ENCODE measurements at regions not wholly inside any gene's neighbourhood (a gene's known extent, or its start where the extent isn't known, plus 50 kb on each side); places are given as distances from the start of the nearest gene placed in this dataset.

DNA sequence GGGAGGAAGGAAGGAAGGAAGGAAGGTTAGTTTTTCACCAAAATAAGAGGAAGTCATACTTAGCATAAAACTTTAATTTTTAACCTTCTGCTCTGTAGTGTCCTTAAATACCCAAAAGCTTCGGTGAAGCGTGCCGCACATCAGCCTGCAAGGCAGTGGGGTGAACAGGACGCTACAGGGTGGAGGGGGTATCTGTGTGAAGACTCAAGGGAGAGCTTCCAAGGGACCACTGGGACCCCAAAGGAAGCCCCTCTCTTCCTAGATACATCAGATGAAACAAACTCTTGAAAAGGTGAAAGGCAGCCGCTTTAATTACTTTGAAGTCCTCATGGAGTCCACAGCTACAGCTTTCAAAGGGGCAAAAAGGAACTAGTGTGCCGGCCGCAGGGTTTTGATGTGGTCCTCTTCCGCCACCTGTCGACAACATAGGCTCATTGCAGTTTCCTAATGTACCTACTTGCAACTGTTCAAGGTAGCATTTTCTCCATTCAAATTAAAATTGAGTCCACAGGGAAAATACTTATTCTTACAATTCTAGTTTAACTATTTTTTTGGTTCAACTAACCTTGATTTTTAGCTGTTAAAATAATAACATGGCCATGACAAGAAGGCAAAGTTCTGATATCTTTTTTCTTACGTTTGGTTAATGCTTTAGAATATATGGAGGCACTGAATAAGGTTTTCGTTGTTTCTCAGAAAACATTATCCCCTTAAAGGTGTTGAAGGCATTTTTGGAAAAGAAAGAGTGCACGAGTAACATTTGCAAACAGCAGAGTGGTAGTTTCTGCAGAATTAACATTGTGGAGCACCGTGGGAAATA, 135.0 kb upstream of the RIPOR2 start:
- peak; percentile 92 for DNase-seq

DNA sequence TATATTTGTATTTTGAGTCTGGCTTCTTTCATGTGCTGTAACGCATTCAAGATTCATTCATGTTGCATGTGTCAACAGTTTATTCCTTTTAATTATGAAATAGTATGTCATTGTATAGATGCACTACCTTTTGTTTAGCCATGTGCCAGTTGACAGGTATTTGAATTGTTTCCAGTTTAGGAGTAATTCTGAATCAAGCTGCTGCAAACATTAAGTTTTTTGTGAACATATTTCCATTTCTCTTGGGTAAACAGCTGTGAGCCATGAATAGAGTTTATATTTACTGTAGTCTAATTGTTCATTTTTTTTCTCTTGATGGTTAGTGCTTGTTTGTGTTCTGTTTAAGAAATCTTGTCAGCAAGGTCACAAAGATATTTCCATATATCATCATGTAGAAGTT, 142.4 kb upstream of the RIPOR2 start:
- no peak for DNase-seq

DNA sequence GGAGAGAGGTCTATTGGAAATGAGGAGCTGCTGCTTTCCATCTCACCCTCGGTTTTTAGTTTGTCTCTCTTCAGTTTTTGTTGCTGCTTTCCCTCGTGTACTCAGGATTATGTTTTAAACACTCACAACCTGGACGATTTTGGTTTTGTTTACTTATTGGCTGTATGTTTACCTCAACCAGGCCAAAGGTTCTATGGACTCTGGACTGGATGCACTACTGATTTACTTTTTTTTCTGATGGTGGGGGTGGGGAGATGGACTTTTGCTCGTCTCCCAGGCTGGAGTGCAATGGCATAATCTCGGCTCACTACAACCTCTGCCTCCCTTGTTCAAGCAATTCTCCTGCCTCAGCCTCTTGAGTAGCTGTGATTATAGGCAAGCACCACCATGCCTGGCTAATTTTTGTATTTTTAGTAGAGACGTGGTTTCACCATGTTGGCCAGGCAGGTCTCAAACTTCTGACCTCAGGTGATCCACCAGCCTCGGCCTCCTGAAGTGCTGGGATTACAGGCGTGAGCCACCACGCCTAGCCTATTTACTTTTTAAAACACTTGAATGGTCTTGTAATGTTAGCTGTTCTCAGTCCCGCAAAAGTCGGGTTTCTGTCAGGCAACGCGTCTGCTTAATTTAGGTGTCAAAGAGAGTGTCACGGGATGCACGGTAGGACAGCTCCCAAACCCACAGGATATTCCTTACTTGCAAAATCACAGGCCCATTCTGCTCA, 148.2 kb upstream of the RIPOR2 start:
- no peak for DNase-seq

DNA sequence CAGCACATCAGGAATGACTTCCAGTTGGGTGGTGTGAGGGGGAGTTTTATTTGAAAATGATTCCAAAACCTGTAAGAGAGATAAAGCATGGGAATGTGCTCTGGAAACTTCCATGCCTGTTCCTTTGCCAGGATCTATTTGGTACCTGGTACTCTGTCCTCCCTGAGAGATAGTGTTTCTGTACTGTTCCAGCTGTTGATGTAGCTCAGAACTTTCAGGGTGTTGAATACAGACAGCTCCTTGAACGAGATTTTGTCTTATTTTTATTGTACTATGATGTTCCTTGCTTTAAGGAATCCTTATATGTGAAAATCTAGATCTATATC, 148.7 kb upstream of the RIPOR2 start:
- no peak for DNase-seq

DNA sequence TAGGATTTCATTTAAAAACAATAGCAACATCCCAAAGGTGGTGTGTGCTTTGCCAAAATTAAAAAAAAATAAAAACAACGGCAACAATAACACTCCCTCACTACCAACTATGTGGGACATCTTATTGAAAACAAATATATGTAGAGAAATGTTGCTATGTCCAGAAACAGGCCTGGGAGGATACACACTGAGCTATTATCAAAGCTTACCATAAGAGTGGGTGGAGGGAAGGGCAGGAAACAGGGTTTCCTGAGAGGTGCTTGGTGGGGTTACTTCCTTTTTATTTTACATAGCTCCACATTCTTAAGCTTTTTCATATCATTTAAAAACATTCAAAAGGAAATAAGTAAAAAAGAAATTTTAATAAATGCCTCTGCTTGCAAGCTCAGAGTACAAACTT, 150.0 kb upstream of the RIPOR2 start:
- no peak for DNase-seq

DNA sequence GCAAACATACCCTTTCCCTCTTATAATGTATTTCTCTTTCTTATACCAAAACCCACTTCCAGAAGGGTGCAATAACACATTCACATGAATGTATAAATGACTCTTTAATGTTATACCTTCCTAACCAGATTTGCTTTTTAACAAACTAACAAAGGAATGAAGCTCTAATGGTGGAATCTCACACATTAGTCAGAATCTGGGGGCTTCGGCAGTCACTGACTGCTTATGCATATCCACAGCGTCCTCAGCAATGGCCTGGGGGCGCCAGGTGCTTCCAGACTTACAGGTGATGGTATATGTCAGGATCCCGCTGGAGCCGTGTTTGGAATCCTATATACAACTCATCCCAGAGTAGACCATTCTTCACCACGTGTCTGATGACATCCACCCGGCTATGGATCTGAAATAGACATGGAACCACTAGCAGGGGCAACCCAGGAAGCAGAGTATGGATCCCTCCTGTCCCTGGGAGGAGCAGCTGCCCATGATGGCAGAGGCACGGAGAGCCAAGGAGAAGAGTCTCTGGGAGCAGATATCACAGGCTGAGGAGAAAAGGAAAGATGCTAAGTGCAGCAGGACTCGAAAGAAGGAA, 150.8 kb upstream of the RIPOR2 start:
- DNase-seq, result no peak

DNA sequence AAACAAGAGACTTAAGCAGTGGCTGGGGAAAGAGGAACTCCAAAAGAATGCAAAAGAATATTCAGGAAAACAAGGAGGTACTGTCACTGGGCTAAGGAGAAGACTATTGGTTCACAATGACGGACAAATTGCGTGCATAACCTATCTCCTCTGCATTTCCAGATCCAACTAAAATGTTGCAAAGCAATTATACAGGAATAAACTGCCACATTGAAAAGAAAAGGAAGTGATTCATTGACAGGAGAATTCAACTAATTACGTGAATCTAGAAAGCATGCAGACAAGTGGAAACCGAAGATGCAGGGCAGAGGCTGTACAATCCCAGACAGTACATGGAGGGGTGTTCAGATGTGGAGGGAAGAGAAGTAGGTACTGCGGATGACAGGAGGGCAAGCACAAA, 152.8 kb upstream of the RIPOR2 start:
- DNase-seq, result no peak

DNA sequence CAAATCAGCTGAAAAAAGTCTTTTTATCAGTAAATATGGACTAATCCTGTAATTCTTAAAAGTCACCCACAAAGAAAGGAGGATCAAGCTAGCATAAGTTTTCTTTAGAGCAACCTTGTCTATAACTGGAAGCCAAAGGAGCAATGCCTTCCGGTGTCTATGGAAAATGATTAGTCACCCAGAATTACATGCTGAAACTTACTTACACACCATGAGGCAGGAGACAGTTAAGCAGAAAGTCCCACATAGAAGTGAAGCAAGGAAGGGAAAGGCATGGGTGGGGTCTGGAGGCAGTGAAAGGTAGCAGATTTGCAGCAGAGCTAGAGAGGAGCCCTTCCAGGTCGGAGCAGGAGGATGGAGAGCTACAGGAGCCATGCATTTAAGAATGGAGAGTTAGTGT, 153.7 kb upstream of the RIPOR2 start:
- no peak for DNase-seq

DNA sequence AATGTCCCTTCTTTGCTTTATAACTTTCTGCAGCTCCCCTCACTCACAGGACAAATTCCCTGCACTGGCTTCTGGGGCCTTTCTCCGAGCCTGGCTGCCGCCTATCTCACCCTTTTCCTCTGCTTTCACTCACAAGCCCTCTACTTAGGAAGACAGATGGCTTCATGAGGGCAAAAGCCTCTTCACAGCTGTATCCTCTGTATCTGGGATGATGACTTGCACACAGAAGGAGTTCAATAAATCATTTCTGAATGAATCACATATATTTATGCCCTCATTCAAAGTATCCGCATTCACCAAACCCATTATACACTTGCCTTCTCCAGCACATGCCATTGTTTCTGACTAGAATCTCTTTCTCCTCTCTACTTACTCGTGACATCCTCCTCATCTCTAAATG, 159.0 kb upstream of the RIPOR2 start:
- DNase-seq, result peak; percentile 55

DNA sequence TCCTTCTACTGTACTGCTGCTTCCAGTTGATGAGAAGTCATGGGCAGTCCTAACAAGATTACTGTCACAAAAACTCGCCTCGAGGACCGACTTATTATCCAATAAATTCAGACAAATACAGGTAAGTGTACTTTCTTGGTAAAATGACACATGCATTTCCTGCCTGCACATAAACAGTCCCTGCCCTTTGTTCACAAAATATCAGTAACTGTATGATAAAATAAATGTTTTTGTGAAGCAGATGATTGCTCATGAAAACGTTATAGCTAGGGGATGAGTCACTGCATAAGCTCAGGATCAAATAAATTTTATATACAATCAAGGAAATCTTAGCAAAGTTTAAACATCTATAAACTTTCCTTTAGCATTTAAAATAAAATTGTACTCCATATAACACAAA, 164.5 kb upstream of the RIPOR2 start:
- DNase-seq, result no peak

DNA sequence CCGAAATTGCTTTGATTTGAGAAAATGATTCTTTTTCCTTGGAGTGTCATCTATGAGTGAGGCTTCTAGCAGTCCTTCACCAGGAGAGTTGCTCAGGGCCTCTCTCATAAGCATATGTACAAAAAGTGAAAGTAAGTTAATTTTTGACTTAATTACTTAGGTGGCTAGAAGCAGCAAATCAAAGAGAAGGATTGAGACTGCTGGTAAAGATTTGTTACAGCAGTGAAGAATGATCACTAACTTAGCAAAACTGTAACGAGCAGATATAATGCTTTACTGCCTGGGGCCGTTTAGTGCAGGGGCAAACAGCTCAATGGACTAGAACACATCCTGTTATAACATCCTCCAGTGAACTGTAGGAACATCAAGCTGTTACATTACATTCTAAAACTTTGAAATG, 167.8 kb upstream of the RIPOR2 start:
- no peak for DNase-seq

DNA sequence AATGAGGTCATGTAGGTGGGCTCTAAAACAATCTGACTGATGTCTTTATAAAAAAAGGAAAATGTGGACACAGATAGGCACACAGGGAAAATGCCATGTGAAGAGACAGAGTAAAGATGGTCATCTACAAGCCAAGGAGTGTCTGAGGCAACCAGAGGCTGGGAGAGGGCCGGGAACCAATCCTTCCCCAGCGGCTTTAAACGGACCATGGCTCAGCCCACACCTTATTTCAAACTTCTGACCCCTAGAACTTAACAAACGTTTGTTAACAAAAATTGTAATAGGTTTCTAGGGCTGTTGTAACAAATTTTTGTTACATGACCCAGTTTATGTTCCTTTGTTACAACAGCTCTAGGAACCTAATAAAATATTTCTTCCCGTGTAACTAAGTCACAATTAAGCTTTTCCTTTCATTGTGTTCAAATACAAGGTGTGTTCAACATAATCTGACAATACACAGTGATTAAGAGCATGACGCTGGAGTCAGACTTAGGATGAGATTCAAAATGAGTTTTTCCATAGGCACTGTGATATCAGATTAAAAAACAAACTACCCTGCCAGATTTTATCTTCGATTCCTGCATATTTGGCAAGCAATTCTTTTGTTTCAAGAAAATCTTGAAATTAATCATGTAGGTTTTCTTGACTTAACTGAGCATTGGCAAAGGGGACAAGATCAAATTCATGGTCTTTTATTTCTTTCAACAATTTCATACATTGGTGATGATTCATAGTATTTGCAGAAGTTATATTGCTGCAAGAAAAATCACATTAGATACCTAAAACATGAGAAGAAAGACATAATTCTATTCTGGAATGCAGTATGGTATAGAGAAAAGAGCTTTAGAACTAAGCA, 169.5 kb upstream of the RIPOR2 start:
- no peak for DNase-seq

DNA sequence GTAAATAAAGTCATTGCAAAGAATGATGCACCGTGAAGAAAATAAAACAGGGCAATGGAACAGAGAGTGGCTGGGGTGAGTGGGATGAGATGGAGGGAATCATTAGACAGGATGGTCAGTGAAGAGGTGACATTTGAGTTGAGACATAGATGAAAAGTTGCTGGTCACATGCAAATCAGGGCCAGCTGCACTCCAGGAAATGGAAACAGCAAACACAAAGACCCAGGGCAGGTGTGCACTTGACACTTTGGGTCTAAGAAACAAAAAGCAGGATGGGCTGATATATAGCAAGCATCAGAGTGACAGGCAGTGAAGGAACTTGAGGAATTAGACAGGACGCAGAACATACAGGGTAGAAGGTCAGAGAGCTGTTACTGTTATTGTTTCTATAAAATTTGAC, 171.5 kb upstream of the RIPOR2 start:
- DNase-seq, result no peak

DNA sequence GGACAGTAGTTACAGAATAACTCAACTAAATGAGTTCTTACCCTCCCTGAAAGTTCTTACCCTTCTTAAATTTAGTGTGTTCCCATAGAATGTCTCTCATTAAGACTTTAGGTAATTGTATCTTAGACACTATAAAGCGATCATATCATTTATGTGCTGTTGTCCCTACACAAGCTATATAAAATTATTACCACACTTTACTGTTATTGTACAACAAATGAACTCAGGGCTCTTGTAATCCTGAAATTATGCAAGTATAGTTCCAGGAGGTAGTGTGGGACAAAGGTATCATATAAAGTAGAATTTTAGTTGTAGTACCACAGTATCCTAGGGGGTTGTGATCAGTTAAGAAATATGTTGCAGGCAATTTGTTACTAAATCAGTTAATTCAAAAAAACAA, 167.4 kb upstream of the CARMIL1 start:
- no peak for DNase-seq

DNA sequence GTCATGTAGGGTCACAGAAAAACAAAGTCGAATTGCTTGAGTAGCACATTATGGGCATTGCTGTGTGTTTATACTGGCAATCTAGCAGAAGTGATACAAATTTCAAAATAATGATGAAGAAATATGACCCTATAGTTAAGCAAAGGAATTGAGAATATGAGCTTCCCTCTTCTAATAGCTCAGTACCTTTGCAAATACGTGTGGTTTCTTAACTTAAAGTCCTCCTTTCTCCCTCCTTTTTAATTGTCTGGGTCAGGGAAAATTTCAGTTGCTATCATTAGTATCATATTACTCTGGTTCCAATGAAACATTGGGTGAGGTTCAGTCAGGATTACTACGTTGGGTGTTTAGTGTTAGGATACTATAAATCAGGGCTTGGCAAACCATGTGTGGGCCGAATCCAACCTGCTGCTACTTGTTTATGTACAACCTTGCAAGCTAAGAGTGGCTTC, 166.8 kb upstream of the CARMIL1 start:
- no peak for DNase-seq

DNA sequence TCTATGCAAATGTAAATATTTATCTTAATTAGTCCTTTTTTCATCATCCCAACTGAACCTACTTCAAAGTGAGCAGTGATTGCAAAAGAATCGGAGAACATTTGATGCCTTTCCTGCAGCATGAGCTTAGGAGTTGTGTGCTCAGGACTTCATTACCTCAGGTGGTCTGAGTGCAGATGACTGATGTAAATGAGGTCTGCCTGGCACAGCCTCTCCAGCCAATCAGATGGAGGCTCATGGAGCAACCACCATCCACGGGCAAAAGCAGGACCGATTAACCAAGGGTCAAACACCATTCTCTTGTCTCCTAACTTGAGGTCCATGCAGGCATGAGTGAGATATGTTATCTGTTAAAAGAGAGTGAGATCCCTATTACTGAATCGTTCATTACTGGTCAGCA, 165.7 kb upstream of the CARMIL1 start:
- DNase-seq, result no peak

DNA sequence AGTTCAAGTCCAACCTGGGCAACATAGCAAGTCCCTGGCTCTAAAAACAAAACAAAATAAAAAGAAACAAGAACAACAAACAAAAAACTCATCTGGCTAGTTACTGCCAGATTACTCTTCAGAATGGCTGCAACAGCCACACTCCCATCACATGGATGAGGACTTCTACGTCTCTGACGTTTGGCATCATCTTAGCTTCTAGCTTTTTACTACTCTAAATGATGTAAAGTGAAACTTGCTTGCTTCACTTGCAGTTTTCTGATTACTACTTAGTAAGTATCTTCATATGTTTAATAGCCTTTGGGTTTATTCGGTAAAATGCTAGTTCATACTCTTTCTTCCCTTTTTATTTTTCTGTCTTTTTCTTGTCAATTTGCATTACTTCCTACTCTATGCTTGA, 161.1 kb upstream of the CARMIL1 start:
- DNase-seq, result no peak

DNA sequence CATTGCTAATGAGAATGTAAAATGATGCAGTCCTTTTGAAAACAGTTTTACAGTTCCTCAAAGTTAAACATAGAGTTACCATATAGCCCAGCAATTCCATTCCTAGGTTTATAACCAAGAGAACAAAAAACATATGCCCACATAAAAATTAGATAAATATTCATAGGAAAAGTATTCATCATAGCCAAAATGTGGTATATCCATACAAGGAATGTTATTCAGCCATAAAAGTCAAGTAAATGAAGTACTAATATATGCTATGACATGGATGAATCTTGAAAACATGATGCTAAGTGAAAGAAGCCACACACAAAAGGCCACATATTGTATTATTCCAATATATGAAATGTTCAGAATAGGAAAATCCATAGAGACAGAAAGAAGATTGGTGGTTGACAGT, 158.0 kb upstream of the CARMIL1 start:
- DNase-seq, result no peak

DNA sequence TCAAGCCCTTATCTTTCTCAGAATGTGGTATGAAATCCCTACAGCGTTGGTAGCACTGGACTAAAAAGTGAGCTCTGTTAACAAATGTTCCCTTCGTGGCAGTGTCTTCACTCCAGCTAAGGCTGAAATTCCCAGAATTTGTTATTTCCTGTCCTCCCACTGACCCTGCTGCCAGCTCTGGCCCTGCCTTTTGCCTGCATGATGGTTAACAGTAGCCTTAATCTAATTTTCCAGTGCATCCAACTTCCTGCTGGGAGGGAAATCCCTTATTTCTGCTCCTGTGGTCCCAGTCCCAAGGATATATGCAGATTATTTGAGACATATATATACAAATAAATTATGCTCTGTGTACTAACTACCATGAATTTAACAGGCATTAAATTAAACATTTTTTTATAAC, 157.2 kb upstream of the CARMIL1 start:
- no peak for DNase-seq

DNA sequence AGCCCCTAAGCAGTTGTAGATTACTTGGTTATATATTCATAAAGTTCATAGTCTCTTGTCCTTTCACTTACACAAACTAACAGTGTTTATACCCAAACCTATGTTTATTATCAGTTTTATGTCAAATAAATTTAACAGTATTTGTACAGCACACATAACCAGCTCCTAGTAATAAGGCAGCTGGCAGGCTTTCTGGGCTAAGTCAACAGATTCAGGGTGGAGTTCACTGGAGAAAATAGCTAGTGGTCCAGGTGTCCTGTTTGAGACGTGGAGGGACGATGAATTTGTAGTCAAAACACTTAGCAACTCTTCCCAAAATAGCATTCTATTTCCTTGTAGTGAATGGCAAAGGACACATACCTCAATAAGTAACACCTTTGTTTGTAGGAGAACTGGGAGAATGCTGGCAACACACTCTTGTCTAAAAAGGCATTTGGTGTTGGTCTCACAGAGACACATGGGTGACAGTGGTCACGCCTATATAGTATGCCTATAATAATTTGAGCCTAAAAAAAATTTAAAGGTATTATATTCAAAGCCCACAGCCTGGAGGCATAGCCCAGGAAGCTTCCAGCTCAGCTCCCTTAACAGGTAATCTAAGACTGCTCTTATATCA, 156.4 kb upstream of the CARMIL1 start:
- no peak for DNase-seq

DNA sequence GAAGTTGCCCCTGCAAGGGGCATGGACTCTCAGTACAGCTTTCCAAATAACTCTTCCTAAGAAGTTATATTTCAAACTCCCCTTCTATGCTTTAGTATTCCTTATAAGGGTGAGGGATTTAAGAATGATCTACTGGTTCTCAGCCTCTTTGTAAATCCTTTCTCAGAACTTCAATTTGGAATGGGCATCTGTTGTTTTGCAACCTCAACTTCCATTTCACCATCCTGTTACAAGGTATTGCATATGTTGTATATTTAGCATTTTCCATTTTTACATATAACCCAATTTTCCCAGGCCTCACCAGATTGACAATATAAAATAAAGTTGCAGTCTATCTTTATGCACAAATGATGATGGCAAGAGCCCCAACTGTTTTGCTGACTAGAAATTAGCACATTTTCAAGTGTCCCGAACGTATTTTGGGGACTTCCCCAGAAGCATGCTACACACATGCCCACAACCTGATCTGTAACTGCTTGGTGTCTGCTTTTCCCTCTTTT, 154.9 kb upstream of the CARMIL1 start:
- no peak for DNase-seq

DNA sequence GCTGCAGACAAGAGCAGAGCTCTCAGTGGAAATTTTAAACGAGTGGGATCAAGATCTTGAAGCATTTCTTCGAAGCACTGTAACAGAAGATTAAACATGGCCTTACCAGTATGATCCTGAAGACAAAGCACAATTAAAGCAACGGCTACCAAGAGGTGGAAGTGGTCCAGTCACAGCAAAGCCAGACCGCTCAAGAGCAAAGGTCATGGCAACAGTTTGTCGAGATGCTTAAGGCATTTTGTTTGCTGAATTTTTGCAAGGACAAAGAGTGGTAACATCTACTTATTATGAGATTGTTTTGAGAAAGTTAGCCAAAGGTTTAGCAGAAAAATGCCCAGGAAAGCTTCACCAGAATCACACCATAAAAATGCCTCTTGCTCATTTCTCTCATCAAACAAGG, 153.4 kb upstream of the CARMIL1 start:
- DNase-seq, result no peak
